ENCODE measurements at regions not wholly inside any gene's neighbourhood (a gene's known extent, or its start where the extent isn't known, plus 50 kb on each side); places are given as distances from the start of the nearest gene placed in this dataset.

- no peaks in the 10 kb centered on the region; the same call in 1 of the 2 replicates for H3K27me3 Mint-ChIP-seq (ENCODE audit: low read depth)
Measured at GRCh38 chr9:117992006-117992405, 287.8 kb downstream of the TLR4 start.

More at GRCh38 chr9:117992006-117992405, 287.8 kb downstream of the TLR4 start:
- Histone ChIP-seq H2BK120ac (ENCODE audit: low read depth, low read length, poor library complexity, severe bottlenecking) (no peak overlapping the region), H2BK12ac (ENCODE audit: insufficient read length, low read depth, low read length) (no peak overlapping the region), H3K56ac (ENCODE audit: insufficient read length, low read depth, low read length) (no peak overlapping the region), H4K91ac (ENCODE audit: insufficient read length, low read depth, low read length) (no peak overlapping the region), H2BK5ac (ENCODE audit: insufficient read length, low read length) (no peak overlapping the region), H2BK15ac (ENCODE audit: low read depth, low read length) (no peak overlapping the region), H2AK5ac (ENCODE audit: insufficient read length, low read length) (no peak overlapping the region), H3K4me2 (ENCODE audit: insufficient read depth, insufficient read length, low read length) (no peak overlapping the region), H2AFZ (ENCODE audit: low read length) (no peak overlapping the region), H3K4ac (ENCODE audit: low read depth, low read length) (no peak overlapping the region), H3K79me2 (ENCODE audit: insufficient read depth, low read length) (no peaks in the 10 kb centered on the region), H3K14ac (ENCODE audit: insufficient read depth, low read length) (no peak overlapping the region), H2BK20ac (ENCODE audit: low read depth, low read length, poor library complexity, severe bottlenecking) (no peak overlapping the region), H3K9ac (ENCODE audit: extremely low read depth, insufficient read length, low read length) (no peak overlapping the region), H3K4me1 (ENCODE audit: insufficient read depth, low read length) (no peaks in the 10 kb centered on the region), H3K27ac (ENCODE audit: insufficient read length, low read depth, low read length) (no peak overlapping the region), H3K23me2 (ENCODE audit: insufficient read length, low read depth, low read length, poor library complexity, severe bottlenecking) (no peaks in the 10 kb centered on the region), H3K18ac (ENCODE audit: insufficient read length, low read depth, low read length) (no peak overlapping the region), H3T11ph (ENCODE audit: low read length) (no peak overlapping the region), H4K5ac (ENCODE audit: insufficient read length, low read depth, low read length) (no peak overlapping the region), H3K79me1 (ENCODE audit: insufficient read depth, low read depth, low read length, poor library complexity, severe bottlenecking) (no peaks in the 10 kb centered on the region), H4K20me1 (ENCODE audit: control insufficient read depth, insufficient read depth, insufficient read length) (no peaks in the 10 kb centered on the region), H3K9me3 (ENCODE audit: control insufficient read depth, low read depth, low read length) (no peaks in the 10 kb centered on the region), H3K23ac (ENCODE audit: insufficient read length, low read depth, low read length) (no peak overlapping the region), H4K8ac (replicated peaks; ENCODE audit: insufficient read length, low read depth, low read length) (no peak overlapping the region), H3K27me3 (ENCODE audit: insufficient read depth, low read length) (no peaks in the 10 kb centered on the region)
- Mint-ChIP-seq H3K4me1 (no peaks in the 10 kb centered on the region), H3K36me3 (ENCODE audit: insufficient read depth in 1 of 3, low read depth in 3 of 3) (no peaks in the 10 kb centered on the region), H3K9me3 (no peaks in the 10 kb centered on the region), H3K4me3 (no peak overlapping the region), H3K27ac (no peak overlapping the region)
- no CpG with 5 or more reads among the region's 6 CpGs for WGBS (ENCODE audit: extremely low coverage, insufficient read length, low lambda C conversion rate)
- no peak for DNase-seq
- TF ChIP-seq CTCF (conservative IDR thresholded peaks at IDR 0.05), result no peak

Measured in H9 (cell line).